DOHH2 (cell line): ENCODE measurements at regions not wholly inside any gene's neighbourhood (a gene's known extent, or its start where the extent isn't known, plus 50 kb on each side); places are given as distances from the start of the nearest gene placed in this dataset.

Experiments
- H3F3A ChIP-seq: fragments of 200-600 bp; sonication (generic), shearing (Covaris generic); 2 replicates; pipeline ENCODE4 v1.6.0; 2016; ENCODE audit warnings: antibody characterized with exemption, mild to moderate bottlenecking; ENCODE audit not compliant: control insufficient read depth, insufficient read depth
- H3K27ac ChIP-seq: fragments of 200-600 bp; sonication (generic); 2 replicates; pipeline ENCODE4 v1.5.1; 2014; ENCODE audit warnings: low read depth, mild to moderate bottlenecking, low read length, moderate library complexity
- H3K27me3 ChIP-seq: fragments of 200-600 bp; sonication (generic); 2 replicates; pipeline ENCODE4 v1.6.1; 2014; ENCODE audit warnings: mild to moderate bottlenecking, low read length, mixed read lengths; ENCODE audit not compliant: control insufficient read depth
- H3K36me3 ChIP-seq: fragments of 200-600 bp; sonication (generic); 2 replicates; pipeline ENCODE4 v1.6.1; 2014; ENCODE audit warnings: mild to moderate bottlenecking, low read length, moderate library complexity, mixed read lengths; ENCODE audit not compliant: control insufficient read depth
- H3K4me1 ChIP-seq: fragments of 200-600 bp; sonication (generic); 2 replicates; pipeline ENCODE4 v1.6.1; 2014; ENCODE audit warnings: mild to moderate bottlenecking, low read length, mixed read lengths; ENCODE audit not compliant: control insufficient read depth
- H3K4me2 ChIP-seq: fragments of 200-600 bp; sonication (generic); 2 replicates; pipeline ENCODE4 v1.6.0; 2014; ENCODE audit warnings: mild to moderate bottlenecking, low read length, moderate library complexity
- H3K4me3 ChIP-seq: fragments of 200-600 bp; sonication (generic); 2 replicates; pipeline ENCODE4 v1.5.1; 2014; ENCODE audit warnings: mild to moderate bottlenecking, low read length, mixed read lengths
- H3K79me2 ChIP-seq: fragments of 200-600 bp; sonication (generic); 2 replicates; pipeline ENCODE4 v1.6.1; 2014; ENCODE audit warnings: mild to moderate bottlenecking, low read length, mixed read lengths; ENCODE audit not compliant: control insufficient read depth
- H3K9me2 ChIP-seq: fragments of 200-600 bp; sonication (generic); replicated peaks from 2 replicates; pipeline ENCODE4 v1.6.1; 2014; ENCODE audit warnings: mild to moderate bottlenecking, low read length, mixed read lengths; ENCODE audit not compliant: control insufficient read depth
- H3K9me3 ChIP-seq: fragments of 200-600 bp; sonication (generic); 2 replicates; pipeline ENCODE4 v1.6.1; 2014; ENCODE audit warnings: antibody characterized with exemption, low read length, mixed read lengths; ENCODE audit not compliant: control insufficient read depth, insufficient read depth
- H4K20me1 ChIP-seq: fragments of 200-600 bp; sonication (generic); 2 replicates; pipeline ENCODE4 v1.6.0; 2014; ENCODE audit warnings: low read depth, mild to moderate bottlenecking, antibody characterized with exemption, low read length, moderate library complexity; ENCODE audit not compliant: control insufficient read depth, insufficient read depth
- EZH2phosphoT487 ChIP-seq: fragments of 200-600 bp; sonication (generic); IDR thresholded peaks from 2 replicates; pipeline ENCODE4 v1.6.1; 2017; ENCODE audit warnings: borderline replicate concordance, mild to moderate bottlenecking, antibody characterized with exemption, low read length, moderate library complexity, mixed read lengths
- TF ChIP-seq, protein P1 (sequence below): fragments of 200-600 bp; sonication (generic); IDR thresholded peaks from one replicate; pipeline ENCODE4 v1.5.1; 2014; ENCODE audit warnings: antibody characterized with exemption, mild to moderate bottlenecking, low read depth, low read length; ENCODE audit not compliant: poor library complexity, severe bottlenecking

DNA sequence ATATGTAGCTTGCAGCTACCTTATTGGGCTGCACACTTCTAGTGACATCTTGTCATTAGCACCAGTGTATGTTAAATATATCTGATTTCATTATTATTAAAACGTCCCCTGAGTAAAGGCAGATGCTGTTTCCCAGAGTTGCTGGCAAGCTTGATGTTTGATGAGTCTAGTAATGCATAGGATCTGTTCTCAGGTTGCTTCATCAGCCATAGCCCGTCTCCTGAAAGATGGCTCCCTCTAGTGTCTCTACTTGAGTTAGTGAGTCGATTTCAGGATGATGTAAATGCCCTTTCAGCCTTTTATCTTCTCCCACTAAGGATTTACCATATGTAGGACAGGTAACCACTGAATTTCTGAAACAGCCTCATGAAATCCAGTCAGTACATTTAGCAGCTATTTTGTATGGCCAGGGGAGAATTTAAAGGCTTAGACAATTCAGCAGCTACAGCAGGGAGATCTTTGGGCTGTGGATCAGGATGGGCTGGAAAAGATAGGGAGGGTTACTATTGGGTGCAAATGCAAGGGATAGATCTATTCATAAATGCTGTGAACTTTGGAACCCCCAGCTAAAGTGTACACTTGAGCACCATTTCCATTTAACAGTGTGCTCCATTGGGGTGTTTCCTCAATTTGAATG is 376.3 kb downstream of the CNTNAP4 start:
- Histone ChIP-seq H3K79me2 (no peaks in the 10 kb centered on the region), H4K20me1 (no peaks in the 10 kb centered on the region), H3K27me3 (no peaks in the 10 kb centered on the region), H3F3A (no peaks in the 10 kb centered on the region), H3K4me3 (no peak overlapping the region), H3K4me2 (no peak overlapping the region), H3K36me3 (no peaks in the 10 kb centered on the region), H3K4me1 (no peaks in the 10 kb centered on the region), H3K27ac (no peak overlapping the region), H3K9me2 (no peaks in the 10 kb centered on the region), H3K9me3 (no peaks in the 10 kb centered on the region)
- TF ChIP-seq EZH2phosphoT487: no peak
- TF ChIP-seq, protein P1, sequence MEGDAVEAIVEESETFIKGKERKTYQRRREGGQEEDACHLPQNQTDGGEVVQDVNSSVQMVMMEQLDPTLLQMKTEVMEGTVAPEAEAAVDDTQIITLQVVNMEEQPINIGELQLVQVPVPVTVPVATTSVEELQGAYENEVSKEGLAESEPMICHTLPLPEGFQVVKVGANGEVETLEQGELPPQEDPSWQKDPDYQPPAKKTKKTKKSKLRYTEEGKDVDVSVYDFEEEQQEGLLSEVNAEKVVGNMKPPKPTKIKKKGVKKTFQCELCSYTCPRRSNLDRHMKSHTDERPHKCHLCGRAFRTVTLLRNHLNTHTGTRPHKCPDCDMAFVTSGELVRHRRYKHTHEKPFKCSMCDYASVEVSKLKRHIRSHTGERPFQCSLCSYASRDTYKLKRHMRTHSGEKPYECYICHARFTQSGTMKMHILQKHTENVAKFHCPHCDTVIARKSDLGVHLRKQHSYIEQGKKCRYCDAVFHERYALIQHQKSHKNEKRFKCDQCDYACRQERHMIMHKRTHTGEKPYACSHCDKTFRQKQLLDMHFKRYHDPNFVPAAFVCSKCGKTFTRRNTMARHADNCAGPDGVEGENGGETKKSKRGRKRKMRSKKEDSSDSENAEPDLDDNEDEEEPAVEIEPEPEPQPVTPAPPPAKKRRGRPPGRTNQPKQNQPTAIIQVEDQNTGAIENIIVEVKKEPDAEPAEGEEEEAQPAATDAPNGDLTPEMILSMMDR: peak; percentile 69

DNA sequence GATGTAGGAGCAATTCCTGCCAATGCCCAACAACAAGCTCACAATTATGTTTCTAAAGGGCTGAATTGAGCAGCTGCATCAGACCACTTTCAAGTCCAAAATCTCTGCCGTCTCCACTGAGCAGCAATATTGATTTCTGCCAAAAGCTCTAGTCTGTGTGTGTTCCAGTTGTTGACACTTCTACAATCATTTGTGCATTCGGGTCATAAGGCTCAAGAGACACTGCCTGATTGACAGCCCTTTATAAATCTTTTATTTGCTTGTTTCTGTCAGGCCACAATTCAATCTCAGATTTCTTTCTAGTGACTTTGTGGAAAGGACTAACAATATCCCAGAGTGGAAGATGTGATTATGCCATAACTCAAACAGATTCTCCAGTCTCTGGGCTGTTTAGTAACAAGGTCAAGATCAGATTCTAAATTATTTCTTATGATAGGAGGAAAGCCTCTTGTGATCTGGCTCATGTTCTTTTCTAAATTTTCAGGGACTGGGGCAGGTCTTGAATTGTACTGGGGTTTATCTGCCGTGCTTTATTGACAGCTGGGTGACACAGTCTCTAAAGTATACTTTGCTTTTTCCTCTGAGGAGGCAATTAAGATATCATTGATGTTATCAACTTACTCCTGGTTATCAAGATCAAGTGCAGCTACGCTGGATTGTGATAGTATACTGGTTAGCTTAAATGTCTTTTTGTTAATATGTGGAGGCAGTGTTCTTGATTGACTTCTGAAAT is 377.1 kb downstream of the CNTNAP4 start:
- Histone ChIP-seq H3K9me3 (no peaks in the 10 kb centered on the region), H3K4me2 (no peak overlapping the region)

DNA sequence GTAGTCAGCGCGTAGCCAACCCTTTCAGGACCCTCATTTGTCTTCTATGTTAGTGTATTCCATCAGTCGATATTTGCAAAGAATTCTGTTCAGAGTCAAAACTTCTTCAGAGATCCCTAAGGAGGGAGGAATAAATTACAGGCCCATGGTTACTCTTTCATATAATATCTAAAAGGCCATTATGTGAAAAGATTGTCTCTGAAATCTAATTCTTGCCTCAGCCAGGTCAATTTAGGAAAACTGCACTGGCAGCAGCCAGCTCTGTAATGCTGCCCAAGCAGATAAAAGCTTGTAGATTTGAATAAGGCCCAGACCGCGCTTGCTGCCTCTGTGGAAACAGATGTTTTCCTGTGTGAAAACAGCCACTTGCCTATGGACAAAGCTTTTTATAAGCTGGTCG is 379.8 kb downstream of the CNTNAP4 start:
- H3K27me3 ChIP-seq: no peaks in the 10 kb centered on the region
- H3K9me3 ChIP-seq: no peaks in the 10 kb centered on the region
- no peaks in the 10 kb centered on the region for H3K9me2 ChIP-seq
- no peaks in the 10 kb centered on the region for H3K36me3 ChIP-seq
- TF ChIP-seq EZH2phosphoT487: no peak
- TF ChIP-seq, protein P1: no peak
- no peaks in the 10 kb centered on the region for H3K79me2 ChIP-seq
- no peaks in the 10 kb centered on the region for H4K20me1 ChIP-seq
- H3F3A ChIP-seq: no peaks in the 10 kb centered on the region
- H3K4me3 ChIP-seq: no peak overlapping the region
- no peaks in the 10 kb centered on the region for H3K4me1 ChIP-seq
- H3K27ac ChIP-seq: no peak overlapping the region
- H3K4me2 ChIP-seq: no peak overlapping the region

More for the DNA sequence above, 377.1 kb downstream of the CNTNAP4 start:
- H3K27me3 ChIP-seq: no peaks in the 10 kb centered on the region
- TF ChIP-seq, protein P1: no peak
- no peak for TF ChIP-seq EZH2phosphoT487
- no peaks in the 10 kb centered on the region for H3K79me2 ChIP-seq
- no peaks in the 10 kb centered on the region for H3K36me3 ChIP-seq
- H3F3A ChIP-seq: no peaks in the 10 kb centered on the region
- no peaks in the 10 kb centered on the region for H3K9me2 ChIP-seq
- no peak overlapping the region for H3K27ac ChIP-seq
- H3K4me1 ChIP-seq: no peaks in the 10 kb centered on the region
- no peak overlapping the region for H3K4me3 ChIP-seq
- H4K20me1 ChIP-seq: no peaks in the 10 kb centered on the region
